ENCODE measurements at regions not wholly inside any gene's neighbourhood (a gene's known extent, or its start where the extent isn't known, plus 50 kb on each side); places are given as distances from the start of the nearest gene placed in this dataset.

GRCh38 chr7:140247559-140247958 is 70.8 kb upstream of the KDM7A start:
- H3K4me1 ChIP-seq (ENCODE audit: insufficient read depth, low read length): no peaks in the 10 kb centered on the region
- H3K36me3 Mint-ChIP-seq (ENCODE audit: insufficient read depth in 1 of 3, low read depth in 3 of 3): no peaks in the 10 kb centered on the region
- no peak overlapping the region for H2AFZ ChIP-seq (ENCODE audit: low read length)
- H3K4ac ChIP-seq (ENCODE audit: low read depth, low read length): no peak overlapping the region
- H3K4me3 Mint-ChIP-seq: no peak overlapping the region
- no peak overlapping the region for H3K4me2 ChIP-seq (ENCODE audit: insufficient read depth, insufficient read length, low read length)
- H3K9me3 ChIP-seq (ENCODE audit: control insufficient read depth, low read depth, low read length): no peaks in the 10 kb centered on the region
- no peak overlapping the region for H3K18ac ChIP-seq (ENCODE audit: insufficient read length, low read depth, low read length)
- no peak overlapping the region for H3K56ac ChIP-seq (ENCODE audit: insufficient read length, low read depth, low read length)
- H2BK12ac ChIP-seq (ENCODE audit: insufficient read length, low read depth, low read length): no peak overlapping the region
- no peak overlapping the region for H3K23ac ChIP-seq (ENCODE audit: insufficient read length, low read depth, low read length)
- TF ChIP-seq, protein P1, sequence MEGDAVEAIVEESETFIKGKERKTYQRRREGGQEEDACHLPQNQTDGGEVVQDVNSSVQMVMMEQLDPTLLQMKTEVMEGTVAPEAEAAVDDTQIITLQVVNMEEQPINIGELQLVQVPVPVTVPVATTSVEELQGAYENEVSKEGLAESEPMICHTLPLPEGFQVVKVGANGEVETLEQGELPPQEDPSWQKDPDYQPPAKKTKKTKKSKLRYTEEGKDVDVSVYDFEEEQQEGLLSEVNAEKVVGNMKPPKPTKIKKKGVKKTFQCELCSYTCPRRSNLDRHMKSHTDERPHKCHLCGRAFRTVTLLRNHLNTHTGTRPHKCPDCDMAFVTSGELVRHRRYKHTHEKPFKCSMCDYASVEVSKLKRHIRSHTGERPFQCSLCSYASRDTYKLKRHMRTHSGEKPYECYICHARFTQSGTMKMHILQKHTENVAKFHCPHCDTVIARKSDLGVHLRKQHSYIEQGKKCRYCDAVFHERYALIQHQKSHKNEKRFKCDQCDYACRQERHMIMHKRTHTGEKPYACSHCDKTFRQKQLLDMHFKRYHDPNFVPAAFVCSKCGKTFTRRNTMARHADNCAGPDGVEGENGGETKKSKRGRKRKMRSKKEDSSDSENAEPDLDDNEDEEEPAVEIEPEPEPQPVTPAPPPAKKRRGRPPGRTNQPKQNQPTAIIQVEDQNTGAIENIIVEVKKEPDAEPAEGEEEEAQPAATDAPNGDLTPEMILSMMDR (conservative IDR thresholded peaks at IDR 0.05): no peak
- no peak overlapping the region for H4K8ac ChIP-seq (replicated peaks; ENCODE audit: insufficient read length, low read depth, low read length)
- H4K20me1 ChIP-seq (ENCODE audit: control insufficient read depth, insufficient read depth, insufficient read length): no peaks in the 10 kb centered on the region
- H2BK120ac ChIP-seq (ENCODE audit: low read depth, low read length, poor library complexity, severe bottlenecking): no peak overlapping the region
- no peaks in the 10 kb centered on the region for H3K79me1 ChIP-seq (ENCODE audit: insufficient read depth, low read depth, low read length, poor library complexity, severe bottlenecking)
- no peak overlapping the region for H3K27ac ChIP-seq (ENCODE audit: insufficient read length, low read depth, low read length)
- no peak overlapping the region for H2BK15ac ChIP-seq (ENCODE audit: low read depth, low read length)
- H3T11ph ChIP-seq (ENCODE audit: low read length): no peak overlapping the region
- no peak overlapping the region for H2BK5ac ChIP-seq (ENCODE audit: insufficient read length, low read length)
- no CpG with 5 or more reads among the region's 3 CpGs for WGBS (ENCODE audit: extremely low coverage, insufficient read length, low lambda C conversion rate)
- no peak for DNase-seq
- H3K27me3 ChIP-seq (ENCODE audit: insufficient read depth, low read length): no peaks in the 10 kb centered on the region
- no peak overlapping the region for H4K5ac ChIP-seq (ENCODE audit: insufficient read length, low read depth, low read length)
- H3K27ac Mint-ChIP-seq: no peak overlapping the region
- H3K9me3 Mint-ChIP-seq: no peaks in the 10 kb centered on the region
- H2BK20ac ChIP-seq (ENCODE audit: low read depth, low read length, poor library complexity, severe bottlenecking): no peak overlapping the region
- no peaks in the 10 kb centered on the region; the same call in 1 of the 2 replicates for H3K27me3 Mint-ChIP-seq (ENCODE audit: low read depth)
- no peak overlapping the region for H3K9ac ChIP-seq (ENCODE audit: extremely low read depth, insufficient read length, low read length)
- no peaks in the 10 kb centered on the region for H3K23me2 ChIP-seq (ENCODE audit: insufficient read length, low read depth, low read length, poor library complexity, severe bottlenecking)
- no peak overlapping the region for H3K14ac ChIP-seq (ENCODE audit: insufficient read depth, low read length)
- no peaks in the 10 kb centered on the region for H3K4me1 Mint-ChIP-seq
- no peak overlapping the region for H4K91ac ChIP-seq (ENCODE audit: insufficient read length, low read depth, low read length)
- no peaks in the 10 kb centered on the region for H3K79me2 ChIP-seq (ENCODE audit: insufficient read depth, low read length)
- no peak overlapping the region for H2AK5ac ChIP-seq (ENCODE audit: insufficient read length, low read length)

All from H9 (cell line).